ENCODE measurements at regions not wholly inside any gene's neighbourhood (a gene's known extent, or its start where the extent isn't known, plus 50 kb on each side); places are given as distances from the start of the nearest gene placed in this dataset.

DNA sequence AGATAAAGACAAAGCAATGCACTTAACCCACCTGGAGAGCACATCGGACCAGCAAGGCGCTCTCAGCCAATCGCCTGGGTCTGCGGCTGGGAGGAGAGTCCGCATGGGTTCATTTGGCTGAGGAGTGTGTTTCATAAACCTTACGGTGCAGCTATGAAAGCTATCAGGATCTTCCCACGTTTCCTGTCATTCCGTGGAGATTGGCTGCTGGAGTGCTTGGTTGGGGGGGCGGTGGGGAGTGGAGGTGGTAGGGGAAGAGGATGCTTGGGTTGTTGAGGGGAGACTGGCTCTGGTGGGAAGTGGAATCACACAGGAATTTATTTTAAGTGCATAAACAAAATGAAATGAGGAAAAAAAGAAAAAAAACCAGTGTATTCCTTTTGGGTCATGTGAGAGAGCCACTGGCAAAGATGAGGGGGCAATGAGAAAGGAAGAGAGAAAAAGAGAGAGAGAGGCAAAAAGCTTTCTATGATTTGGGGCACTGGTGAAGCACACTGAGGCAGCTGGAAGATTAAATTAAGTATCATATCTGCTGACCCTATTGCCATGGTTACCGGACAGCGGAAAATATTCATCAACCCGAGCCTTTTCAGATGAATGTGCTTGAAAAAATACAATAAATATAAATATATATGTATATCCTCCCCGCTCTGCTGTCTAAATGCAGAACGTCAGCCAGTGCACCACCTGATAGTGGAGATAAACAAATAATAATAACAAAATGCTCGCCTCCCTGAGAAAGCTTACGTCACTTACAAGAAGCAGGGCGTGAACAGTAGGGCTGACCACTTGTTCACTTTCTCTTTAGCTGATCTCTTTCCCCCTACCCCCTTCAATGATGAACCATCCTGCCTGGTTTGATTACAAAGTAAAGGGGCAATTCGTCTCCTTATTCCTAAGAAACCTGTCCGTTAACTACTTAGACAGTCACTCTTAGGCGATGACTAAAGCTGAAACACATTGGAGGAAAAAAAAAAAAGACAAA lies 457.0 kb upstream of the ZFHX3 start:
- TF ChIP-seq, protein P1, sequence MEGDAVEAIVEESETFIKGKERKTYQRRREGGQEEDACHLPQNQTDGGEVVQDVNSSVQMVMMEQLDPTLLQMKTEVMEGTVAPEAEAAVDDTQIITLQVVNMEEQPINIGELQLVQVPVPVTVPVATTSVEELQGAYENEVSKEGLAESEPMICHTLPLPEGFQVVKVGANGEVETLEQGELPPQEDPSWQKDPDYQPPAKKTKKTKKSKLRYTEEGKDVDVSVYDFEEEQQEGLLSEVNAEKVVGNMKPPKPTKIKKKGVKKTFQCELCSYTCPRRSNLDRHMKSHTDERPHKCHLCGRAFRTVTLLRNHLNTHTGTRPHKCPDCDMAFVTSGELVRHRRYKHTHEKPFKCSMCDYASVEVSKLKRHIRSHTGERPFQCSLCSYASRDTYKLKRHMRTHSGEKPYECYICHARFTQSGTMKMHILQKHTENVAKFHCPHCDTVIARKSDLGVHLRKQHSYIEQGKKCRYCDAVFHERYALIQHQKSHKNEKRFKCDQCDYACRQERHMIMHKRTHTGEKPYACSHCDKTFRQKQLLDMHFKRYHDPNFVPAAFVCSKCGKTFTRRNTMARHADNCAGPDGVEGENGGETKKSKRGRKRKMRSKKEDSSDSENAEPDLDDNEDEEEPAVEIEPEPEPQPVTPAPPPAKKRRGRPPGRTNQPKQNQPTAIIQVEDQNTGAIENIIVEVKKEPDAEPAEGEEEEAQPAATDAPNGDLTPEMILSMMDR (conservative IDR thresholded peaks at IDR 0.05): no peak
- no peak for TF ChIP-seq ZFX (IDR thresholded peaks at IDR 0.05)

All from C4-2B (cell line).